OCI-LY7 (cell line): ENCODE measurements at regions not wholly inside any gene's neighbourhood (a gene's known extent, or its start where the extent isn't known, plus 50 kb on each side); places are given as distances from the start of the nearest gene placed in this dataset.

ENCODE experiments used
- CTCF ChIP-seq: fragments of 200-600 bp; sonication (generic); conservative IDR thresholded peaks from 2 replicates; pipeline ENCODE4 v1.5.1; 2014; ENCODE audit warnings: mild to moderate bottlenecking, antibody characterized with exemption, low read length, moderate library complexity, mixed read lengths
- EZH2phosphoT487 ChIP-seq: fragments of 200-600 bp; sonication (generic); IDR thresholded peaks from 2 replicates; pipeline ENCODE4 v1.6.1; 2018; ENCODE audit warnings: low read depth, borderline replicate concordance, mild to moderate bottlenecking, mixed run types, antibody characterized with exemption, low read length, moderate library complexity, mixed read lengths

GRCh38 chr22:27311698-27312550 is 489.6 kb downstream of the MN1 start:
- TF ChIP-seq CTCF (no peak), EZH2phosphoT487 (no peak)
